ENCODE measurements at regions not wholly inside any gene's neighbourhood (a gene's known extent, or its start where the extent isn't known, plus 50 kb on each side); places are given as distances from the start of the nearest gene placed in this dataset.

DNA sequence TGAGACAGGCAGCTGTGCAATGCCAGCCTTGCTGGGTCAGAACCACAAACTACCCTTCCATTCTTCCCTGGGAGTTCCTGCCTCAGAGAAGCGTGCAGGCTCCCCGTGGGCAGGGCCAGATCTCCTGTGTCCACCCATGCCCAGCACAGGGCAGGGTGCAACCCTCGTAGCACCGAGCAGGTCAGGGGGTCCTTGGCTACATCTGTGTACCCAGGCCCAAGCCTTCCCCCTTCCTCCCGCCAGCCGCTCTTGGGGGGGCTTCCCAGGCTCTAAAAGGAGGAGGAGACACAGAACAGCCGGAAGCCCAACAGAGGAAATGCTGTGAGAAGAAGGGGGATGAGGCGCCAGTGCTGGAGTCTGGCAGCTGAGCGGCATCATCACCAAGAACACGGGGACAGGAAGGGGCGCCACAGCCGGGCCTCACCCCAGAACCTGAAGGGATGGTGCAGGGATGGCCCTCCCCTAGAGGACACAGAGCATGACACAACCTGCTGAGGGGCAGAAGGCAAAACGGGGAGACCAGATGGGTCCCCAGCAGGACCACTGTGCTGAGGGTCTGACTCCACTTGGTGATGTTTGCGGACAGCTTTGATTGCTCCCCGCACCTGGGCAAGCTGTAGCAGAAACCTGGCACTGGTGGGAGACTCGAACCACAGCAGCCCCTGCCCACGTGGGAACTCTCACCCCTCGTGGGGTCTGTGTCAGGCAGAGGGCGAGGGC, 233.2 kb downstream of the NPHP4 start:
- TF ChIP-seq, protein P1, sequence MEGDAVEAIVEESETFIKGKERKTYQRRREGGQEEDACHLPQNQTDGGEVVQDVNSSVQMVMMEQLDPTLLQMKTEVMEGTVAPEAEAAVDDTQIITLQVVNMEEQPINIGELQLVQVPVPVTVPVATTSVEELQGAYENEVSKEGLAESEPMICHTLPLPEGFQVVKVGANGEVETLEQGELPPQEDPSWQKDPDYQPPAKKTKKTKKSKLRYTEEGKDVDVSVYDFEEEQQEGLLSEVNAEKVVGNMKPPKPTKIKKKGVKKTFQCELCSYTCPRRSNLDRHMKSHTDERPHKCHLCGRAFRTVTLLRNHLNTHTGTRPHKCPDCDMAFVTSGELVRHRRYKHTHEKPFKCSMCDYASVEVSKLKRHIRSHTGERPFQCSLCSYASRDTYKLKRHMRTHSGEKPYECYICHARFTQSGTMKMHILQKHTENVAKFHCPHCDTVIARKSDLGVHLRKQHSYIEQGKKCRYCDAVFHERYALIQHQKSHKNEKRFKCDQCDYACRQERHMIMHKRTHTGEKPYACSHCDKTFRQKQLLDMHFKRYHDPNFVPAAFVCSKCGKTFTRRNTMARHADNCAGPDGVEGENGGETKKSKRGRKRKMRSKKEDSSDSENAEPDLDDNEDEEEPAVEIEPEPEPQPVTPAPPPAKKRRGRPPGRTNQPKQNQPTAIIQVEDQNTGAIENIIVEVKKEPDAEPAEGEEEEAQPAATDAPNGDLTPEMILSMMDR (IDR thresholded peaks at IDR 0.05), result no peak
- no peak for TF ChIP-seq POLR2A (IDR thresholded peaks at IDR 0.05)

Data from body of pancreas (tissue), 4 donors.